ENCODE measurements at regions not wholly inside any gene's neighbourhood (a gene's known extent, or its start where the extent isn't known, plus 50 kb on each side); places are given as distances from the start of the nearest gene placed in this dataset.

GRCh38 chr20:58145506-58146080 lies 82.9 kb downstream of the ANKRD60 start:
- TF ChIP-seq CTCF (IDR thresholded peaks at IDR 0.05; ENCODE audit: control extremely low read depth, extremely low read depth, low read depth, missing control alignments), result no peak
- POLR2A ChIA-PET, result no interaction called here
- DNase-seq (ENCODE audit: extremely low spot score), result no peak
- CTCF ChIA-PET, result interaction anchor here (1.4 to 1.8 kb wide), 3 partner anchors 10 to 59 kb away, joined by 3 to 7 read pairs (median 5); no protein-coding TSS in a partner anchor

GRCh38 chr20:58144096-58144495 lies 84.4 kb downstream of the ANKRD60 start:
- no peak for TF ChIP-seq CTCF (IDR thresholded peaks at IDR 0.05; ENCODE audit: control extremely low read depth, extremely low read depth, low read depth, missing control alignments)
- POLR2A ChIA-PET, result no interaction called here
- CTCF ChIA-PET, result interaction anchor here (1.3 kb wide), 1 partner anchor 26 kb away, joined by 4 read pairs; no protein-coding TSS in a partner anchor
- DNase-seq (ENCODE audit: extremely low spot score), result no peak

- TF ChIP-seq CTCF (IDR thresholded peaks at IDR 0.05; ENCODE audit: control extremely low read depth, extremely low read depth, low read depth, missing control alignments), result no peak
- ChIA-PET CTCF (interaction anchor here (1.0 to 1.3 kb wide), 2 partner anchors 14 to 26 kb away, joined by 3 to 4 read pairs; no protein-coding TSS in a partner anchor), POLR2A (no interaction called here)
- no peak for DNase-seq (ENCODE audit: extremely low spot score)
Measured at GRCh38 chr20:58143531-58143930, 84.9 kb downstream of the ANKRD60 start.

- ChIA-PET POLR2A (no interaction called here), CTCF (interaction anchor here (1.0 kb wide), 1 partner anchor 15 kb away, joined by 3 read pairs; no protein-coding TSS in a partner anchor)
- TF ChIP-seq CTCF (IDR thresholded peaks at IDR 0.05; ENCODE audit: control extremely low read depth, extremely low read depth, low read depth, missing control alignments), result no peak
- no peak for DNase-seq (ENCODE audit: extremely low spot score)
Measured at GRCh38 chr20:58142843-58143185, 85.6 kb downstream of the ANKRD60 start.

- no peak for DNase-seq (ENCODE audit: extremely low spot score)
- ChIA-PET POLR2A (no interaction called here), CTCF (no interaction called here)
Measured at GRCh38 chr20:58141971-58142842, 86.2 kb downstream of the ANKRD60 start.

GRCh38 chr20:58141496-58141895 lies 87.0 kb downstream of the ANKRD60 start:
- POLR2A ChIA-PET, result no interaction called here
- no peak for TF ChIP-seq CTCF (IDR thresholded peaks at IDR 0.05; ENCODE audit: control extremely low read depth, extremely low read depth, low read depth, missing control alignments)
- no peak for DNase-seq (ENCODE audit: extremely low spot score)
- CTCF ChIA-PET, result no interaction called here

More at GRCh38 chr20:58141971-58142842, 86.2 kb downstream of the ANKRD60 start:
- TF ChIP-seq CTCF (IDR thresholded peaks at IDR 0.05; ENCODE audit: control extremely low read depth, extremely low read depth, low read depth, missing control alignments), result no peak

All from GM10248 (cell line).